GM12801 (cell line): ENCODE measurements at regions not wholly inside any gene's neighbourhood (a gene's known extent, or its start where the extent isn't known, plus 50 kb on each side); places are given as distances from the start of the nearest gene placed in this dataset.

Source experiments
- CTCF ChIP-seq: IDR thresholded peaks from one replicate; pipeline ENCODE4 v1.5.1; 2011; ENCODE audit warnings: control low read depth; ENCODE audit not compliant: insufficient read length; ENCODE audit errors: extremely low read depth

- TF ChIP-seq CTCF: no peak
These were observed 253.4 kb upstream of the CSF3R start for GRCh38 chr1:36735939-36736730.

- no peak for TF ChIP-seq CTCF
These were observed 252.7 kb upstream of the CSF3R start for GRCh38 chr1:36735436-36735835.

GRCh38 chr1:36734356-36734755 is 251.6 kb upstream of the CSF3R start:
- no peak for TF ChIP-seq CTCF

GRCh38 chr1:36733748-36734147 is 251.0 kb upstream of the CSF3R start:
- no peak for TF ChIP-seq CTCF

- no peak for TF ChIP-seq CTCF
These were observed 249.3 kb upstream of the CSF3R start for GRCh38 chr1:36732015-36732356.

GRCh38 chr1:36731226-36732014 is 248.7 kb upstream of the CSF3R start:
- no peak for TF ChIP-seq CTCF

GRCh38 chr1:36730599-36730998 is 247.9 kb upstream of the CSF3R start:
- no peak for TF ChIP-seq CTCF
